Keratinocyte (primary cell): ENCODE measurements at regions not wholly inside any gene's neighbourhood (a gene's known extent, or its start where the extent isn't known, plus 50 kb on each side); places are given as distances from the start of the nearest gene placed in this dataset.

Experiments used
- DNase-seq: peaks from one replicate; pipeline ENCODE4 v3.0.0-alpha.2; 2011; ENCODE audit warnings: low read depth, missing footprints, low spot score
- FAIRE-seq: peaks from 2 replicates; lab custom pipeline; 2011; peaks lifted over from hg19 to GRCh38; lab: Jason Lieb, UNC
- H2AFZ ChIP-seq: 2 replicates; pipeline ENCODE4 v1.6.0; 2012; ENCODE audit warnings: low read length, control low read depth, inconsistent platforms; ENCODE audit not compliant: control insufficient read depth
- H3K27ac ChIP-seq: 2 replicates; pipeline ENCODE4 v1.5.1; 2011; ENCODE audit warnings: low read length; ENCODE audit not compliant: control insufficient read depth, insufficient read depth
- H3K27me3 ChIP-seq: 3 replicates; pipeline ENCODE4 v1.6.0; 2011; ENCODE audit warnings: low read length; ENCODE audit not compliant: control insufficient read depth, insufficient read depth; ENCODE audit errors: extremely low read depth
- H3K36me3 ChIP-seq, 2 experiments: 2 replicates in 1 of 2; 3 replicates in 1 of 2; pipeline ENCODE4 v1.5.1; 2011; ENCODE audit warnings: low read length in 2 of 2, mild to moderate bottlenecking in 1 of 2; ENCODE audit not compliant: control insufficient read depth in 2 of 2, insufficient read depth in 2 of 2; ENCODE audit errors: extremely low read depth in 1 of 2
- H3K4me1 ChIP-seq: 3 replicates; pipeline ENCODE4 v1.5.1; 2011; ENCODE audit warnings: low read length; ENCODE audit not compliant: control insufficient read depth, insufficient read depth; ENCODE audit errors: extremely low read depth
- H3K4me2 ChIP-seq: 3 replicates; pipeline ENCODE4 v1.6.0; 2011; ENCODE audit warnings: low read depth, low read length; ENCODE audit not compliant: control insufficient read depth, insufficient read depth; ENCODE audit errors: extremely low read depth
- H3K4me3 ChIP-seq, 3 experiments: fragments of 200-600 bp in 1 of 3; sonication (generic) in 1 of 3; 2 replicates in 2 of 3; 3 replicates in 1 of 3; pipeline ENCODE4 v1.5.1; 2011 to 2016; ENCODE audit warnings: low read length in 3 of 3, mild to moderate bottlenecking in 3 of 3, control low read depth in 2 of 3, inconsistent platforms in 1 of 3, low read depth in 1 of 3, mixed read lengths in 1 of 3, mixed run types in 1 of 3, moderate library complexity in 1 of 3; ENCODE audit not compliant: control insufficient read depth in 2 of 3, insufficient read depth in 2 of 3; ENCODE audit errors: extremely low read depth in 1 of 3
- H3K79me2 ChIP-seq: 2 replicates; pipeline ENCODE4 v1.6.0; 2012; ENCODE audit warnings: low read length; ENCODE audit not compliant: control insufficient read depth, insufficient read depth
- H3K9ac ChIP-seq: 3 replicates; pipeline ENCODE4 v1.6.0; 2011; ENCODE audit warnings: low read length; ENCODE audit not compliant: control insufficient read depth, insufficient read depth; ENCODE audit errors: extremely low read depth
- H3K9me1 ChIP-seq: 3 replicates; pipeline ENCODE4 v1.6.0; 2011; ENCODE audit warnings: low read length; ENCODE audit not compliant: control insufficient read depth, insufficient read depth; ENCODE audit errors: extremely low read depth
- H3K9me3 ChIP-seq: 2 replicates; pipeline ENCODE4 v1.5.1; 2012; ENCODE audit warnings: low read depth, low read length; ENCODE audit not compliant: control insufficient read depth
- H4K20me1 ChIP-seq: 3 replicates; pipeline ENCODE4 v1.6.0; 2011; ENCODE audit warnings: low read length; ENCODE audit not compliant: control insufficient read depth, insufficient read depth; ENCODE audit errors: extremely low read depth
- CTCF ChIP-seq, 3 experiments: IDR thresholded peaks in 1 of 3; conservative IDR thresholded peaks in 1 of 3; optimal IDR thresholded peaks in 1 of 3; 2 replicates in 2 of 3; 3 replicates in 1 of 3; pipeline versions ENCODE3 to v1.5.1; 2011; ENCODE audit warnings: low read length in 3 of 3, mild to moderate bottlenecking in 3 of 3, moderate library complexity in 2 of 3, control low read depth in 1 of 3, inconsistent platforms in 1 of 3; ENCODE audit not compliant: insufficient read depth in 2 of 3; ENCODE audit errors: extremely low read depth in 1 of 3
- EZH2 ChIP-seq: IDR thresholded peaks from one replicate; pipeline ENCODE4 v1.6.1; 2012; ENCODE audit warnings: inconsistent platforms, mild to moderate bottlenecking, low read length, moderate library complexity
- dilution Hi-C: fragments of 300-500 bp; cut with MboI; formaldehyde crosslinking; loops from one replicate; pipeline ENCODE4 v1.7.0; 2020; ENCODE audit warnings: low sequenced_read_pairs; ENCODE audit not compliant: extremely low pct_ligation_motif_present

- no peaks in the 10 kb centered on the region for H3K79me2 ChIP-seq
- TF ChIP-seq CTCF (optimal IDR thresholded peaks at IDR 0.05 in 1 of 3, IDR thresholded peaks at IDR 0.05 in 1 of 3, conservative IDR thresholded peaks at IDR 0.05 in 1 of 3; ENCODE audit: extremely low read depth in 1 of 3, insufficient read depth in 2 of 3, low read length in 3 of 3) (no peak), EZH2 (no peak)
- no peaks in the 10 kb centered on the region for H3K9me3 ChIP-seq
- H3K27ac ChIP-seq: no peak overlapping the region
- no peak overlapping the region for H2AFZ ChIP-seq
- DNase-seq (no peak), FAIRE-seq (no peak)
- H3K9ac ChIP-seq: no peak overlapping the region
- H4K20me1 ChIP-seq: no peaks in the 10 kb centered on the region
- no peak overlapping the region for H3K4me3 ChIP-seq
- no peaks in the 10 kb centered on the region for H3K4me1 ChIP-seq
- no peak overlapping the region for H3K4me2 ChIP-seq
- H3K36me3 ChIP-seq: no peaks in the 10 kb centered on the region
- H3K27me3 ChIP-seq: no peaks in the 10 kb centered on the region
- dilution Hi-C loops: no loop called here
- H3K9me1 ChIP-seq: no peaks in the 10 kb centered on the region
Observed at GRCh38 chr15:53212785-53213184, 422.6 kb upstream of the ONECUT1 start.

DNA sequence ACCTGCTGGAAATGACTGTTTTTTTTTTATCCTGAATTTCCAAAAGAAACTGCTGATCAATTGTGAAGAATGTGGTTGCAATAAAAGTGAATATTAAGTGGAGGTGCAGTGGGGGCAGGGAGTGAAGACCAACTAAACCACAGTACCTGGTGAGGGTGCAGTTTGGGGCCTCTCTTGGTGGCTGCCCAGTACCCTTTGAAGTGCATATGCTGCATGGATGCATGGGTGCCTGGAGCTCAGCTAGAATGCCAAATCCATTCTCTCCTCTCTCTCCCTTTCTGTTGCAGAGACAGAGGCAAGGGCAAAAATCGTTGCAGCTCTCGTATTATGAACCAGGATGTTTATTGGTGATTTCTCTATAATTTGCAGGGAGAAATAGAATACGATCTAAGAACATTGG, 420.5 kb upstream of the ONECUT1 start:
- dilution Hi-C loops: no loop called here
- no peak for DNase-seq
- no peak overlapping the region for H3K4me3 ChIP-seq

More for the DNA sequence above, 420.5 kb upstream of the ONECUT1 start:
- Histone ChIP-seq H2AFZ (no peak overlapping the region), H4K20me1 (no peaks in the 10 kb centered on the region), H3K9me3 (no peaks in the 10 kb centered on the region), H3K27ac (no peak overlapping the region), H3K9me1 (no peaks in the 10 kb centered on the region), H3K36me3 (no peaks in the 10 kb centered on the region), H3K4me2 (no peak overlapping the region), H3K27me3 (no peaks in the 10 kb centered on the region), H3K79me2 (no peaks in the 10 kb centered on the region), H3K4me1 (no peaks in the 10 kb centered on the region), H3K9ac (no peak overlapping the region)
- FAIRE-seq: no peak
- TF ChIP-seq EZH2: no peak
- no peak for TF ChIP-seq CTCF (optimal IDR thresholded peaks at IDR 0.05 in 1 of 3, IDR thresholded peaks at IDR 0.05 in 1 of 3, conservative IDR thresholded peaks at IDR 0.05 in 1 of 3; ENCODE audit: extremely low read depth in 1 of 3, insufficient read depth in 2 of 3, low read length in 3 of 3)
